Endothelial cell of umbilical vein (primary cell): ENCODE measurements at regions not wholly inside any gene's neighbourhood (a gene's known extent, or its start where the extent isn't known, plus 50 kb on each side); places are given as distances from the start of the nearest gene placed in this dataset.

Experiments
- BruUV-seq: library from RNA; stranded (reverse); fragments of 400-500 nt; replicated peaks from 2 replicates; lab custom pipeline; 2021; lab: Mats Ljungman, UMichigan
- CTCF ChIA-PET: fragments of 300-600, 350-600 bp; sonication (Branson Sonifier 250); formaldehyde crosslinking; loops from one replicate; lab custom pipeline; 2021; ENCODE audit warnings: antibody characterized with exemption, inconsistent platforms; lab: Charles Lee
- POLR2A ChIA-PET: fragments of 300-600, 350-600 bp; sonication (Branson Sonifier 250); formaldehyde crosslinking; loops from one replicate; lab custom pipeline; 2021; ENCODE audit warnings: antibody characterized with exemption, inconsistent platforms; lab: Charles Lee
- DNase-seq: peaks from one replicate; pipeline ENCODE4 v3.0.0-alpha.2; 2011; ENCODE audit warnings: low read depth, low spot score
- FAIRE-seq: peaks from 2 replicates; lab custom pipeline; 2011; peaks lifted over from hg19 to GRCh38; lab: Jason Lieb, UNC
- H2AFZ ChIP-seq: 2 replicates; pipeline ENCODE4 v1.6.0; 2012; ENCODE audit warnings: low read depth, low read length, control low read depth, inconsistent platforms
- H3K27ac ChIP-seq: 2 replicates; pipeline ENCODE4 v1.5.1; 2011; ENCODE audit warnings: low read depth, mild to moderate bottlenecking, control low read depth, low read length, moderate library complexity; ENCODE audit not compliant: insufficient read depth
- H3K27me3 ChIP-seq, 2 experiments: 2 replicates each; pipeline versions ENCODE4 v1.6.0 to v1.6.1; 2011; ENCODE audit warnings: low read length in 2 of 2, mixed read lengths in 1 of 2; ENCODE audit not compliant: control insufficient read depth in 2 of 2, insufficient read depth in 2 of 2
- H3K36me3 ChIP-seq, 2 experiments: 2 replicates in 1 of 2; 3 replicates in 1 of 2; pipeline ENCODE4 v1.5.1; 2011; ENCODE audit warnings: low read length in 2 of 2, mild to moderate bottlenecking in 1 of 2, moderate library complexity in 1 of 2; ENCODE audit not compliant: control insufficient read depth in 2 of 2, insufficient read depth in 2 of 2; ENCODE audit errors: extremely low read depth in 1 of 2
- H3K4me1 ChIP-seq: 3 replicates; pipeline ENCODE4 v1.5.1; 2011; ENCODE audit warnings: mild to moderate bottlenecking, low read length; ENCODE audit not compliant: control insufficient read depth, insufficient read depth; ENCODE audit errors: extremely low read depth
- H3K4me2 ChIP-seq: 2 replicates; pipeline ENCODE4 v1.6.1; 2011; ENCODE audit warnings: low read length, control low read depth, mixed read lengths; ENCODE audit not compliant: insufficient read depth
- H3K4me3 ChIP-seq, 3 experiments: fragments of 200-600 bp in 1 of 3; sonication (generic), shearing (Covaris generic) in 1 of 3; replicated peaks in 1 of 3; 2 replicates each; pipeline ENCODE4 v1.5.1; 2011 to 2016; ENCODE audit warnings: control low read depth in 3 of 3, low read length in 3 of 3, mild to moderate bottlenecking in 2 of 3, inconsistent platforms in 1 of 3, low read depth in 1 of 3, moderate library complexity in 1 of 3; ENCODE audit not compliant: insufficient read depth in 1 of 3
- H3K79me2 ChIP-seq: 2 replicates; pipeline ENCODE4 v1.6.0; 2012; ENCODE audit warnings: low read length, inconsistent platforms; ENCODE audit not compliant: control insufficient read depth, insufficient read depth
- H3K9ac ChIP-seq: replicated peaks from 2 replicates; pipeline ENCODE3; 2011; ENCODE audit warnings: low read length, control low read depth; ENCODE audit not compliant: insufficient read depth; ENCODE audit errors: extremely low read depth
- H3K9me1 ChIP-seq: replicated peaks from 3 replicates; pipeline ENCODE4 v1.6.0; 2011; ENCODE audit warnings: mild to moderate bottlenecking, low read length; ENCODE audit not compliant: control insufficient read depth, insufficient read depth; ENCODE audit errors: extremely low read depth
- H3K9me3 ChIP-seq: replicated peaks from 2 replicates; pipeline ENCODE4 v1.5.1; 2012; ENCODE audit warnings: low read length, inconsistent platforms; ENCODE audit not compliant: control insufficient read depth, insufficient read depth
- H4K20me1 ChIP-seq: replicated peaks from 2 replicates; pipeline ENCODE3; 2011; ENCODE audit warnings: mild to moderate bottlenecking, low read length; ENCODE audit not compliant: control insufficient read depth, insufficient read depth; ENCODE audit errors: extremely low read depth
- CTCF ChIP-seq, 2 donors: IDR thresholded peaks; 1 replicate in 1 of 2; 2 replicates in 1 of 2; pipeline ENCODE4 v1.5.1; 2011; ENCODE audit warnings: low read length in 2 of 2, mild to moderate bottlenecking in 2 of 2, moderate library complexity in 2 of 2, control low read depth in 1 of 2, inconsistent platforms in 1 of 2, low read depth in 1 of 2; ENCODE audit not compliant: insufficient read depth in 1 of 2; ENCODE audit errors: extremely low read depth in 1 of 2
- EZH2 ChIP-seq: IDR thresholded peaks from 2 replicates; pipeline ENCODE4 v1.6.1; 2012; ENCODE audit warnings: borderline replicate concordance, low read depth, mild to moderate bottlenecking, moderate library complexity, low read length, inconsistent platforms; ENCODE audit not compliant: severe bottlenecking
- FOS ChIP-seq: IDR thresholded peaks from 2 replicates; pipeline ENCODE4 v1.6.1; 2011; ENCODE audit warnings: mild to moderate bottlenecking, low read length, moderate library complexity, borderline replicate concordance; ENCODE audit not compliant: insufficient read depth
- GATA2 ChIP-seq: IDR thresholded peaks from 2 replicates; pipeline ENCODE4 v1.7.0; 2011; ENCODE audit warnings: low read depth, mild to moderate bottlenecking, moderate library complexity, mixed read lengths, low read length; ENCODE audit not compliant: insufficient read length, insufficient read depth
- JUN ChIP-seq: IDR thresholded peaks from 2 replicates; pipeline ENCODE4 v1.6.1; 2011; ENCODE audit warnings: borderline replicate concordance, low read depth; ENCODE audit not compliant: insufficient read length, insufficient read depth
- MYC ChIP-seq: IDR thresholded peaks from one replicate; pipeline ENCODE4 v1.6.1; 2011; ENCODE audit warnings: mild to moderate bottlenecking, low read depth, low read length
- POLR2A ChIP-seq: IDR thresholded peaks from 2 replicates; pipeline ENCODE4 v1.6.1; 2012; ENCODE audit warnings: low read depth, mild to moderate bottlenecking, control low read depth, low read length
- POLR2AphosphoS5 ChIP-seq: IDR thresholded peaks from 2 replicates; pipeline ENCODE4 v1.6.1; 2012; ENCODE audit warnings: low read depth, mild to moderate bottlenecking, control low read depth, low read length, moderate library complexity; ENCODE audit not compliant: insufficient read depth
- dilution Hi-C: fragments of 300-500 bp; cut with MboI; formaldehyde crosslinking; loops from one replicate; pipeline ENCODE4 v1.15.0; 2019; ENCODE audit warnings: low sequenced_read_pairs; ENCODE audit not compliant: extremely low pct_ligation_motif_present
- intact Hi-C: fragments of 100-400 bp; cut with micrococcal nuclease; formaldehyde crosslinking; loops from one replicate; pipeline ENCODE4 v1.10.0; 2022
- TF ChIP-seq, protein P1 (sequence below): IDR thresholded peaks from 2 replicates; pipeline ENCODE4 v1.6.1; 2011; ENCODE audit not compliant: insufficient read depth, insufficient read length

DNA sequence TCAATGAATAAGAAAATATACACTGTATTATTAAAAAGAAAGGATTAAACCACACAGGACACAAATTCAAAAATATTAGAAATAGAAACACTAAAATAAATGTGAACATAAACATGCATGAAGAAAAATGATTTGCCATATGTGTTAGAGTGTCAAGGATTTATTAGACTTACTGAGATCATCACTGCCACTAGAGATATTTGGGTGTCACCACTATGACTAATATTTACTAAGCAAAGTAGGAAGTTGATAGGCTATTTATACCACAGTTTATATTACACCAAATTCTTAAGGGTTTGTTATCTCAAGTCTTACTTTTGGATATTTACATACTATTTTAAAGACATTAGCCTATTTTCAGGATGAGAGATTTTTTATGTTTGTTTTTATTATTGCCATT is 575.0 kb upstream of the SGO1 start:
- Histone ChIP-seq H3K27ac (no peak overlapping the region), H3K79me2 (no peaks in the 10 kb centered on the region), H3K4me2 (no peak overlapping the region), H3K9ac (no peak overlapping the region), H3K27me3 (no peaks in the 10 kb centered on the region), H4K20me1 (no peaks in the 10 kb centered on the region), H3K9me1 (no peaks in the 10 kb centered on the region), H3K9me3 (no peaks in the 10 kb centered on the region), H3K36me3 (no peaks in the 10 kb centered on the region), H3K4me1 (no peaks in the 10 kb centered on the region), H3K4me3 (no peak overlapping the region), H2AFZ (no peak overlapping the region)
- no TSS peak for BruUV-seq
- DNase-seq (no peak), FAIRE-seq (no peak)
- TF ChIP-seq, protein P1, sequence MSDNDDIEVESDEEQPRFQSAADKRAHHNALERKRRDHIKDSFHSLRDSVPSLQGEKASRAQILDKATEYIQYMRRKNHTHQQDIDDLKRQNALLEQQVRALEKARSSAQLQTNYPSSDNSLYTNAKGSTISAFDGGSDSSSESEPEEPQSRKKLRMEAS, result no peak
- no peak for TF ChIP-seq GATA2
- ChIA-PET POLR2A (no interaction called here), CTCF (no interaction called here)
- dilution Hi-C loops (no loop called here), intact Hi-C loops (no loop called here)

DNA sequence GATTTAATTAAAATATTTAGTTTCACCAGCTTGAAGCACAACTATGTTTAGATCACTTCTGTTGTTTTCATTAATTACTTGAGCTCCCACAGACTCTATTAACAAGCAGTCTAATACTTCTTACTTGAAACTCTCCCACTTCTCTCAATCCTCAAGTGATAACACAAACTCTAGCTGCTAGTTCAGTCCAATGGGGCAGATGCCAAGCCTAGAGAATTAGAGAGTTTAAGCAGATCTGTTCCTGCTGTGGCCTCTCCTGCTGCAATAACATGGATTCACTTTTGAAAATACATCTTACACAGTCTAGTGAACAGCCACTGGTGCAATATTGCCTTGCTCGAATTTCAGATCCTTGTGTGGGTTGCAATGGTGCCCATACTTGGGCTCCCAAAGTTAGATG is 566.4 kb upstream of the SGO1 start:
- Histone ChIP-seq H3K27ac (no peak overlapping the region), H3K4me1 (no peaks in the 10 kb centered on the region)
- CTCF ChIA-PET, result no interaction called here

More for the DNA sequence above, 566.4 kb upstream of the SGO1 start:
- Histone ChIP-seq H3K36me3 (no peaks in the 10 kb centered on the region), H4K20me1 (no peaks in the 10 kb centered on the region), H3K27me3 (no peaks in the 10 kb centered on the region), H3K79me2 (no peaks in the 10 kb centered on the region), H3K9me1 (no peaks in the 10 kb centered on the region), H3K4me2 (no peak overlapping the region), H3K9ac (no peak overlapping the region), H3K9me3 (no peaks in the 10 kb centered on the region), H3K4me3 (no peak overlapping the region), H2AFZ (no peak overlapping the region)
- DNase-seq, result no peak
- intact Hi-C loops (no loop called here), dilution Hi-C loops (no loop called here)
- no peak for FAIRE-seq
- POLR2A ChIA-PET, result no interaction called here
- TF ChIP-seq GATA2, result no peak
- no peak for TF ChIP-seq POLR2A
- TF ChIP-seq POLR2AphosphoS5, result no peak
- TF ChIP-seq EZH2, result no peak
- no peak for TF ChIP-seq FOS
- TF ChIP-seq, protein P1, result no peak
- no peak for TF ChIP-seq JUN
- TF ChIP-seq MYC, result no peak
- TF ChIP-seq CTCF (IDR thresholded peaks at IDR 0.05; ENCODE audit: extremely low read depth in 1 of 2, insufficient read depth in 1 of 2, low read depth in 1 of 2, low read length in 2 of 2), result no peak
- BruUV-seq, result no TSS peak
